Pancreas (tissue), 10 donors: ENCODE measurements at regions not wholly inside any gene's neighbourhood (a gene's known extent, or its start where the extent isn't known, plus 50 kb on each side); places are given as distances from the start of the nearest gene placed in this dataset.

Experiments
- ATAC-seq, 4 donors: fragments of 200-7000 bp; cut with Tn5 transposase; one replicate each; pipeline versions ENCODE4 v1.8.0 to v1.9.1; 2020; ENCODE audit warnings: mild to moderate bottlenecking in 4 of 4, moderate library complexity in 4 of 4
- DNase-seq, 6 donors: peaks; one replicate each; pipeline ENCODE4 v3.0.0-alpha.2; 2020
- FAIRE-seq: peaks from 2 replicates; lab custom pipeline; 2012; peaks lifted over from hg19 to GRCh38; lab: Jason Lieb, UNC
- H3K27ac ChIP-seq, 4 donors: fragments of 200-600 bp; sonication (generic); 1 replicate in 3 of 4; 2 replicates in 1 of 4; pipeline versions ENCODE4 v1.5.0 to v1.8.0; 2020
- H3K27me3 ChIP-seq, 4 donors: fragments of 200-600 bp; one replicate each; pipeline ENCODE4 v1.8.0; 2021
- H3K36me3 ChIP-seq, 3 donors: fragments of 200-600 bp; sonication (generic) in 1 of 3; one replicate each; pipeline versions ENCODE4 v1.5.0 to v1.8.0; 2020 to 2021
- H3K4me1 ChIP-seq, 3 donors: fragments of 200-600 bp; one replicate each; pipeline ENCODE4 v1.8.0; 2021
- H3K4me3 ChIP-seq, 4 donors: fragments of 200-600 bp; sonication (generic) in 2 of 4; one replicate each; pipeline versions ENCODE4 v1.5.0 to v1.8.0; 2020 to 2021
- H3K9me3 ChIP-seq, 4 donors: fragments of 200-600 bp; one replicate each; pipeline ENCODE4 v1.8.0; 2021
- CTCF ChIP-seq, 4 donors: fragments of 200-600 bp; sonication (generic) in 3 of 4; IDR thresholded peaks; one replicate each; pipeline versions ENCODE4 v1.5.0 to v1.8.0; 2021; ENCODE audit warnings: antibody characterized with exemption in 4 of 4
- WGBS, 2 donors: extraction: QIAGEN DNeasy Blood & Tissue Kit; methylation state at CpG; one replicate each; pipeline ENCODE4 v1.1.7; 2013; 5-methylcytosine and 5-hydroxymethylcytosine counted together
- intact Hi-C, 3 donors: fragments of 100-400 bp; cut with DNase I; formaldehyde crosslinking; loops; one replicate each; pipeline versions ENCODE4 v1.11.1 to v1.14.2; 2022
- donor health status: healthy with polysubstance abuse.
- donor health status: DM: no; HTN: no; CAD: no; lungs with moderate emphysema.
- donor health status: DM: no; HTN: no; CAD: no.
- donor health status: control.
- donor health status: control.
- donor health status: Bipolar disorder and iron deficiency.
- donor health status: DM: yes; HTN: yes; CAD: no.
- donor health status: DM: no; HTN: no; CAD: no.
- donor health status: DM: no; HTN: no; CAD: no.
- donor health status: DM: yes; HTN: yes; CAD: no.

GRCh38 chr14:21978184-21978998 is 304.8 kb upstream of the OR4E1 start:
- TF ChIP-seq CTCF (IDR thresholded peaks at IDR 0.05) = peak; percentile 27 to 61 (median 42)
- FAIRE-seq (no peak), DNase-seq (peak in 3 of 6 donors; percentile 27 to 55 (median 36)), ATAC-seq (peak in 2 of 4 donors; percentile 41 to 51)
- Histone ChIP-seq H3K27me3 (peaks cover 0 to 2% (median 0%) of the 10 kb centered on the region in 4 donors), H3K4me3 (no peak overlapping the region), H3K27ac (no peak overlapping the region), H3K4me1 (no peaks in the 10 kb centered on the region), H3K9me3 (no peaks in the 10 kb centered on the region), H3K36me3 (no peaks in the 10 kb centered on the region)
- WGBS, 2 donors = 27 to 34% methylated on average over 11 of the region's 11 CpGs
- intact Hi-C loops = no loop called here

GRCh38 chr14:21974741-21975140 is 301.1 kb upstream of the OR4E1 start:
- H3K27ac ChIP-seq = no peak overlapping the region
- 65 to 73% methylated on average over 2 of the region's 2 CpGs for WGBS, 2 donors
- DNase-seq (no peak), FAIRE-seq (no peak), ATAC-seq (no peak)
- intact Hi-C loops = no loop called here
- peaks cover 0 to 2% (median 0%) of the 10 kb centered on the region in 4 donors for H3K27me3 ChIP-seq
- TF ChIP-seq CTCF (IDR thresholded peaks at IDR 0.05) = no peak
- H3K9me3 ChIP-seq = no peaks in the 10 kb centered on the region
- H3K4me1 ChIP-seq = no peaks in the 10 kb centered on the region
- no peak overlapping the region for H3K4me3 ChIP-seq
- H3K36me3 ChIP-seq = no peaks in the 10 kb centered on the region

- no peaks in the 10 kb centered on the region for H3K9me3 ChIP-seq
- no peak for DNase-seq
- H3K36me3 ChIP-seq = no peaks in the 10 kb centered on the region
- no peak for FAIRE-seq
- intact Hi-C loops = no loop called here
- no peak overlapping the region for H3K4me3 ChIP-seq
- no peak for TF ChIP-seq CTCF (IDR thresholded peaks at IDR 0.05)
- no peak for ATAC-seq
- H3K27ac ChIP-seq = no peak overlapping the region
- WGBS, 2 donors = 31 to 61% methylated on average over 1 of the region's 1 CpG
- H3K4me1 ChIP-seq = no peaks in the 10 kb centered on the region
- no peaks in the 10 kb centered on the region for H3K27me3 ChIP-seq
Measured at GRCh38 chr14:21965042-21965441, 291.4 kb upstream of the OR4E1 start.

GRCh38 chr14:21964180-21964579 is 290.6 kb upstream of the OR4E1 start:
- Histone ChIP-seq H3K4me3 (no peak overlapping the region), H3K27ac (no peak overlapping the region), H3K36me3 (no peaks in the 10 kb centered on the region), H3K27me3 (no peaks in the 10 kb centered on the region), H3K4me1 (no peaks in the 10 kb centered on the region), H3K9me3 (no peaks in the 10 kb centered on the region)
- no peak for TF ChIP-seq CTCF (IDR thresholded peaks at IDR 0.05)
- WGBS, 2 donors = 30 to 55% methylated on average over 1 of the region's 1 CpG
- intact Hi-C loops = no loop called here
- FAIRE-seq (no peak), ATAC-seq (no peak), DNase-seq (no peak)

- FAIRE-seq = no peak
- no peak overlapping the region for H3K4me3 ChIP-seq
- 11 to 26% methylated on average over 1 of the region's 1 CpG for WGBS, 2 donors
- no peak overlapping the region for H3K27ac ChIP-seq
- no peak for TF ChIP-seq CTCF (IDR thresholded peaks at IDR 0.05)
- intact Hi-C loops = no loop called here
- H3K4me1 ChIP-seq = no peaks in the 10 kb centered on the region
- H3K27me3 ChIP-seq = no peaks in the 10 kb centered on the region
- no peak for ATAC-seq
- no peaks in the 10 kb centered on the region for H3K36me3 ChIP-seq
- DNase-seq = no peak
- H3K9me3 ChIP-seq = no peaks in the 10 kb centered on the region
Measured at GRCh38 chr14:21960636-21961035, 287.0 kb upstream of the OR4E1 start.
